Right ventricle myocardium inferior (tissue), 1 donor: ENCODE measurements at regions not wholly inside any gene's neighbourhood (a gene's known extent, or its start where the extent isn't known, plus 50 kb on each side); places are given as distances from the start of the nearest gene placed in this dataset.

ENCODE experiments used
- ATAC-seq: fragments of 200-7000 bp; cut with Tn5 transposase; one replicate; pipeline ENCODE4 v1.9.1; 2020; ENCODE audit warnings: mild to moderate bottlenecking, moderate library complexity
- DNase-seq: peaks from one replicate; pipeline ENCODE4 v3.0.0; 2021; ENCODE audit errors: missing footprints
- intact Hi-C: fragments of 100-400 bp; cut with DNase I; formaldehyde crosslinking; loops from one replicate; pipeline ENCODE4 v1.11.0; 2022
- donor health status: DM: no; HTN: yes; CAD: no; lungs with severe emphysema.

GRCh38 chr11:19370100-19370861 is 129.5 kb upstream of the E2F8 start:
- intact Hi-C loops, result no loop called here
- ATAC-seq, result peak; percentile 95

GRCh38 chr11:19368726-19369375 is 128.1 kb upstream of the E2F8 start:
- intact Hi-C loops, result no loop called here
- ATAC-seq (no peak), DNase-seq (no peak)

More at GRCh38 chr11:19370100-19370861, 129.5 kb upstream of the E2F8 start:
- no peak for DNase-seq

- no peak for DNase-seq
- no peak for ATAC-seq
- intact Hi-C loops, result no loop called here
Measured at GRCh38 chr11:19366992-19367709, 126.4 kb upstream of the E2F8 start.

GRCh38 chr11:19365743-19366410 is 125.1 kb upstream of the E2F8 start:
- no peak for ATAC-seq
- intact Hi-C loops, result no loop called here
- no peak for DNase-seq

GRCh38 chr11:19359221-19360000 is 118.7 kb upstream of the E2F8 start:
- DNase-seq (no peak), ATAC-seq (no peak)
- intact Hi-C loops, result no loop called here

- no peak for DNase-seq
- intact Hi-C loops, result no loop called here
- ATAC-seq, result no peak
Measured at GRCh38 chr11:19357943-19358342, 117.2 kb upstream of the E2F8 start.

GRCh38 chr11:19355601-19356000 is 114.9 kb upstream of the E2F8 start:
- peak; percentile 83 for ATAC-seq
- intact Hi-C loops, result no loop called here
- no peak for DNase-seq

- DNase-seq, result no peak
- intact Hi-C loops, result no loop called here
- no peak for ATAC-seq
Measured at GRCh38 chr11:19353287-19353850, 112.6 kb upstream of the E2F8 start.

GRCh38 chr11:19352771-19353160 is 112.0 kb upstream of the E2F8 start:
- intact Hi-C loops, result no loop called here
- ATAC-seq, result no peak
- no peak for DNase-seq

GRCh38 chr11:19352072-19352770 is 111.5 kb upstream of the E2F8 start:
- intact Hi-C loops, result no loop called here
- DNase-seq, result no peak
- no peak for ATAC-seq

GRCh38 chr11:19351426-19351825 is 110.7 kb upstream of the E2F8 start:
- DNase-seq (no peak), ATAC-seq (no peak)
- intact Hi-C loops, result no loop called here

GRCh38 chr11:19350160-19350559 is 109.4 kb upstream of the E2F8 start:
- DNase-seq, result no peak
- intact Hi-C loops, result no loop called here
- ATAC-seq, result no peak

GRCh38 chr11:19349340-19350025 is 108.7 kb upstream of the E2F8 start:
- ATAC-seq, result no peak
- intact Hi-C loops, result loop anchor here (10.0 kb wide), 1 partner anchor 105 kb away; no protein-coding TSS in a partner anchor
- DNase-seq, result no peak

GRCh38 chr11:19347911-19348310 is 107.2 kb upstream of the E2F8 start:
- intact Hi-C loops, result loop anchor here (10.0 kb wide), 1 partner anchor 107 kb away; no protein-coding TSS in a partner anchor
- DNase-seq (no peak), ATAC-seq (no peak)

GRCh38 chr11:19345848-19346681 is 105.3 kb upstream of the E2F8 start:
- DNase-seq (peak; percentile 66), ATAC-seq (peak; percentile 26)
- intact Hi-C loops, result loop anchor here (10.0 kb wide), 1 partner anchor 109 kb away; no protein-coding TSS in a partner anchor

- intact Hi-C loops, result loop anchor here (10.0 kb wide), 1 partner anchor 109 kb away; no protein-coding TSS in a partner anchor
- ATAC-seq, result peak; percentile 49
- DNase-seq, result peak; percentile 75
Measured at GRCh38 chr11:19345519-19345847, 104.7 kb upstream of the E2F8 start.
